ENCODE measurements at regions not wholly inside any gene's neighbourhood (a gene's known extent, or its start where the extent isn't known, plus 50 kb on each side); places are given as distances from the start of the nearest gene placed in this dataset.
"Not testable (repeated sequence)": the region's sequence is repeated elsewhere in the genome, so short reads cannot be mapped to it uniquely, and the experiment has no call there.

GRCh38 chr12:107513184-107513583 is 172.4 kb upstream of the PWP1 start:
- DNase-seq, result no peak

GRCh38 chr12:107513636-107514400 is 171.8 kb upstream of the PWP1 start:
- no peak for DNase-seq

GRCh38 chr12:107514887-107515445 is 170.6 kb upstream of the PWP1 start:
- DNase-seq, result peak; percentile 21

- DNase-seq, result peak; percentile 66
These were observed 170.1 kb upstream of the PWP1 start for GRCh38 chr12:107515446-107515958.

- not testable (repeated sequence) for DNase-seq
These were observed 167.8 kb upstream of the PWP1 start for GRCh38 chr12:107517816-107518215.

- DNase-seq, result no peak
These were observed 166.7 kb upstream of the PWP1 start for GRCh38 chr12:107518868-107519267.

GRCh38 chr12:107519906-107520859 is 165.4 kb upstream of the PWP1 start:
- DNase-seq, result no peak

- DNase-seq, result no peak
These were observed 163.7 kb upstream of the PWP1 start for GRCh38 chr12:107521826-107522355.

GRCh38 chr12:107522692-107523477 is 162.7 kb upstream of the PWP1 start:
- DNase-seq, result no peak

GRCh38 chr12:107523775-107524535 is 161.6 kb upstream of the PWP1 start:
- DNase-seq, result no peak

GRCh38 chr12:107525063-107525718 is 160.4 kb upstream of the PWP1 start:
- DNase-seq, result no peak

- DNase-seq, result no peak
These were observed 159.7 kb upstream of the PWP1 start for GRCh38 chr12:107525719-107526554.

- no peak for DNase-seq
These were observed 158.9 kb upstream of the PWP1 start for GRCh38 chr12:107526555-107527180.

GRCh38 chr12:107528731-107529365 is 156.8 kb upstream of the PWP1 start:
- no peak for DNase-seq

- no peak for DNase-seq
These were observed 155.6 kb upstream of the PWP1 start for GRCh38 chr12:107529991-107530390.

- DNase-seq, result no peak
These were observed 154.9 kb upstream of the PWP1 start for GRCh38 chr12:107530701-107531100.

GRCh38 chr12:107533218-107533617 is 152.4 kb upstream of the PWP1 start:
- DNase-seq, result no peak

- DNase-seq, result no peak
These were observed 149.0 kb upstream of the PWP1 start for GRCh38 chr12:107536613-107537012.

Data from inflammatory macrophage treated with lipopolysaccharide for 4 hours (primary cell).